Spleen (tissue), 11 donors: ENCODE measurements at regions not wholly inside any gene's neighbourhood (a gene's known extent, or its start where the extent isn't known, plus 50 kb on each side); places are given as distances from the start of the nearest gene placed in this dataset.

Source experiments
- DNase-seq: peaks from one replicate; pipeline ENCODE4 v3.0.0-alpha.2; 2020
- H3K27ac ChIP-seq, 8 donors: fragments of 200-600 bp; sonication (generic) in 7 of 8; 1 replicate in 4 of 8; 2 replicates in 4 of 8; pipeline versions ENCODE4 v1.5.0 to v1.8.0; 2016 to 2021; ENCODE audit warnings: inconsistent platforms in 4 of 8, mild to moderate bottlenecking in 4 of 8, moderate library complexity in 1 of 8
- H3K27me3 ChIP-seq, 7 donors: fragments of 200-600 bp; sonication (generic) in 6 of 7; replicated peaks in 1 of 7; 1 replicate in 4 of 7; 2 replicates in 3 of 7; pipeline versions ENCODE4 v1.5.0 to v1.8.0; 2016 to 2021; ENCODE audit warnings: inconsistent platforms in 3 of 7, mild to moderate bottlenecking in 1 of 7
- H3K36me3 ChIP-seq, 6 donors: fragments of 200-600 bp; sonication (generic) in 5 of 6; 1 replicate in 4 of 6; 2 replicates in 2 of 6; pipeline versions ENCODE4 v1.5.0 to v1.8.0; 2016 to 2021; ENCODE audit warnings: inconsistent platforms in 2 of 6
- H3K4me1 ChIP-seq, 6 donors: fragments of 200-600 bp; sonication (generic) in 5 of 6; 1 replicate in 3 of 6; 2 replicates in 3 of 6; pipeline versions ENCODE4 v1.5.0 to v1.8.0; 2016 to 2021; ENCODE audit warnings: inconsistent platforms in 3 of 6
- H3K4me3 ChIP-seq, 8 donors: fragments of 200-600 bp; sonication (generic) in 7 of 8; 1 replicate in 4 of 8; 2 replicates in 4 of 8; pipeline versions ENCODE4 v1.5.0 to v1.8.0; 2016 to 2021; ENCODE audit warnings: inconsistent platforms in 4 of 8, mild to moderate bottlenecking in 4 of 8, moderate library complexity in 2 of 8
- H3K9me3 ChIP-seq, 8 donors: fragments of 200-600 bp; sonication (generic) in 7 of 8; 1 replicate in 4 of 8; 2 replicates in 4 of 8; pipeline versions ENCODE4 v1.5.0 to v1.8.0; 2016 to 2021; ENCODE audit warnings: inconsistent platforms in 4 of 8
- CTCF ChIP-seq, 11 experiments: fragments of 200-600 bp in 7 of 11; fragments of 450-650 bp in 4 of 11; sonication (generic) in 4 of 11; IDR thresholded peaks in 8 of 11; conservative IDR thresholded peaks in 3 of 11; 1 replicate in 7 of 11; 2 replicates in 4 of 11; pipeline versions ENCODE4 v1.4.0 to v1.8.0; 2016 to 2021; ENCODE audit warnings: antibody characterized with exemption in 11 of 11, inconsistent platforms in 4 of 11, mild to moderate bottlenecking in 1 of 11
- POLR2A ChIP-seq, 3 donors: fragments of 450-650 bp; IDR thresholded peaks; one replicate each; pipeline ENCODE4 v1.5.1; 2017; ENCODE audit warnings: antibody characterized with exemption in 3 of 3, mild to moderate bottlenecking in 1 of 3
- POLR2AphosphoS5 ChIP-seq, 3 donors: sonication (generic); formaldehyde crosslinking; IDR thresholded peaks; one replicate each; pipeline ENCODE4 v1.5.1; 2017; ENCODE audit warnings: antibody characterized with exemption in 3 of 3
- WGBS, 5 donors: extraction: QIAGEN DNeasy Blood & Tissue Kit in 3 of 5; methylation state at CpG; one replicate each; pipeline versions ENCODE4 v1.1.5 to v1.1.7; 2013 to 2018; 5-methylcytosine and 5-hydroxymethylcytosine counted together
- intact Hi-C: fragments of 100-400 bp; cut with DNase I; formaldehyde crosslinking; loops from one replicate; pipeline ENCODE4 v1.15.0; 2023; ENCODE audit warnings: low total_unique reads
- donor health status: healthy with polysubstance abuse.
- donor health status: DM: no; HTN: no; CAD: no; lungs with moderate emphysema.
- donor health status: DM: no; HTN: no; CAD: no.
- donor health status: Bipolar disorder and iron deficiency.
- donor health status: healthy.
- donor health status: DM: no; HTN: no; CAD: no.
- donor health status: DM: yes; HTN: yes; CAD: no.

- Histone ChIP-seq H3K4me3 (no peak overlapping the region), H3K27me3 (no peaks in the 10 kb centered on the region), H3K4me1 (peaks cover 0 to 8% (median 4%) of the 10 kb centered on the region in 6 donors), H3K27ac (no peak overlapping the region), H3K36me3 (no peaks in the 10 kb centered on the region), H3K9me3 (peaks cover 0 to 9% (median 0%) of the 10 kb centered on the region in 8 donors)
- 71 to 87% (median 79%) methylated on average over 4 of the region's 4 CpGs for WGBS, 5 donors
- intact Hi-C loops, result no loop called here
- TF ChIP-seq CTCF (IDR thresholded peaks at IDR 0.05 in 8 of 11, conservative IDR thresholded peaks at IDR 0.05 in 3 of 11) (no peak), POLR2AphosphoS5 (IDR thresholded peaks at IDR 0.05) (no peak), POLR2A (IDR thresholded peaks at IDR 0.05) (no peak)
- DNase-seq, result no peak
These were observed 345.2 kb downstream of the BCL11B start for GRCh38 chr14:98926801-98927200.

GRCh38 chr14:98927986-98928385, 344.0 kb downstream of the BCL11B start:
- Histone ChIP-seq H3K9me3 (no peaks in the 10 kb centered on the region), H3K4me3 (no peak overlapping the region), H3K36me3 (no peaks in the 10 kb centered on the region), H3K27me3 (no peaks in the 10 kb centered on the region), H3K27ac (no peak overlapping the region), H3K4me1 (peaks cover 0 to 20% (median 4%) of the 10 kb centered on the region in 6 donors)
- 82 to 91% (median 88%) methylated on average over 9 of the region's 9 CpGs for WGBS, 5 donors
- intact Hi-C loops, result no loop called here
- TF ChIP-seq POLR2A (IDR thresholded peaks at IDR 0.05), result no peak
- TF ChIP-seq POLR2AphosphoS5 (IDR thresholded peaks at IDR 0.05), result no peak
- TF ChIP-seq CTCF (IDR thresholded peaks at IDR 0.05 in 8 of 11, conservative IDR thresholded peaks at IDR 0.05 in 3 of 11), result no peak
- peak; percentile 62 for DNase-seq

- Histone ChIP-seq H3K27me3 (no peaks in the 10 kb centered on the region), H3K27ac (no peak overlapping the region), H3K9me3 (no peaks in the 10 kb centered on the region), H3K4me1 (peaks cover 0 to 24% (median 4%) of the 10 kb centered on the region in 6 donors), H3K36me3 (no peaks in the 10 kb centered on the region), H3K4me3 (no peak overlapping the region)
- intact Hi-C loops, result no loop called here
- peak; percentile 38 for DNase-seq
- WGBS, 5 donors, result 81 to 87% (median 85%) methylated on average over 8 of the region's 8 CpGs
- no peak for TF ChIP-seq POLR2A (IDR thresholded peaks at IDR 0.05)
- no peak for TF ChIP-seq POLR2AphosphoS5 (IDR thresholded peaks at IDR 0.05)
- no peak for TF ChIP-seq CTCF (IDR thresholded peaks at IDR 0.05 in 8 of 11, conservative IDR thresholded peaks at IDR 0.05 in 3 of 11)
These were observed 343.6 kb downstream of the BCL11B start for GRCh38 chr14:98928418-98928817.

GRCh38 chr14:98931126-98931525, 340.9 kb downstream of the BCL11B start:
- Histone ChIP-seq H3K9me3 (no peaks in the 10 kb centered on the region), H3K27me3 (no peaks in the 10 kb centered on the region), H3K4me1 (peaks cover 0 to 25% (median 4%) of the 10 kb centered on the region in 6 donors), H3K36me3 (no peaks in the 10 kb centered on the region), H3K4me3 (no peak overlapping the region), H3K27ac (peak overlapping the region in 3 of 8 donors; percentile 28 to 71 (median 39))
- DNase-seq, result peak; percentile 20
- TF ChIP-seq POLR2AphosphoS5 (IDR thresholded peaks at IDR 0.05), result no peak
- no peak for TF ChIP-seq CTCF (IDR thresholded peaks at IDR 0.05 in 8 of 11, conservative IDR thresholded peaks at IDR 0.05 in 3 of 11)
- TF ChIP-seq POLR2A (IDR thresholded peaks at IDR 0.05), result no peak
- intact Hi-C loops, result no loop called here
